IMR-90 (cell line): ENCODE measurements at regions not wholly inside any gene's neighbourhood (a gene's known extent, or its start where the extent isn't known, plus 50 kb on each side); places are given as distances from the start of the nearest gene placed in this dataset.

Experiments
- ATAC-seq: fragments of 200-7000 bp; cut with Tn5 transposase; 2 replicates; pipeline ENCODE4 v1.9.1; 2020; ENCODE audit warnings: low read depth, mild to moderate bottlenecking, moderate library complexity
- BruUV-seq: library from RNA; stranded (reverse); fragments of 400-500 nt; replicated peaks from 2 replicates; lab custom pipeline; 2021; lab: Mats Ljungman, UMichigan
- CTCF ChIA-PET: fragments of 300-600 bp; formaldehyde crosslinking; extraction: SDS; loops from one replicate; lab custom pipeline; 2021; ENCODE audit warnings: antibody characterized with exemption; lab: Yijun Ruan, JAX
- POLR2A ChIA-PET: fragments of 300-600 bp; sonication (Branson Sonifier 250); formaldehyde crosslinking; loops from one replicate; lab custom pipeline; 2022; ENCODE audit warnings: antibody characterized with exemption; ENCODE audit not compliant: unreplicated experiment; lab: Charles Lee
- DNase-seq: peaks from one replicate; pipeline ENCODE4 v3.0.0; 2013
- H2AFZ ChIP-seq: replicated peaks from 2 replicates; pipeline ENCODE3; 2013; ENCODE audit warnings: low read length, mild to moderate bottlenecking; ENCODE audit not compliant: poor library complexity
- H2AK5ac ChIP-seq: 2 replicates; pipeline ENCODE4 v1.6.1; 2013; ENCODE audit warnings: low read depth, low read length, inconsistent platforms
- H2AK9ac ChIP-seq: replicated peaks from 2 replicates; pipeline ENCODE3; 2013; ENCODE audit warnings: mild to moderate bottlenecking, low read depth, low read length, moderate library complexity; ENCODE audit not compliant: poor library complexity
- H2BK120ac ChIP-seq: 2 replicates; pipeline ENCODE4 v1.6.1; 2013; ENCODE audit warnings: low read depth, low read length, inconsistent platforms
- H2BK15ac ChIP-seq: 3 replicates; pipeline ENCODE4 v1.6.1; 2013; ENCODE audit warnings: low read depth, low read length, inconsistent platforms
- H2BK20ac ChIP-seq: 2 replicates; pipeline ENCODE4 v1.6.1; 2013; ENCODE audit warnings: low read depth, mild to moderate bottlenecking, inconsistent platforms, low read length, moderate library complexity
- H2BK5ac ChIP-seq: 2 replicates; pipeline ENCODE4 v1.6.1; 2013; ENCODE audit warnings: mild to moderate bottlenecking, low read depth, low read length, inconsistent platforms; ENCODE audit not compliant: poor library complexity, severe bottlenecking
- H3K14ac ChIP-seq: replicated peaks from 2 replicates; pipeline ENCODE4 v1.6.1; 2013; ENCODE audit warnings: low read depth, low read length, inconsistent platforms
- H3K18ac ChIP-seq: 2 replicates; pipeline ENCODE4 v1.6.1; 2013; ENCODE audit warnings: low read depth, low read length, control low read depth
- H3K23ac ChIP-seq: 2 replicates; pipeline ENCODE4 v1.6.1; 2013; ENCODE audit warnings: low read depth, low read length, inconsistent platforms
- H3K27ac ChIP-seq: 2 replicates; pipeline ENCODE4 v1.5.1; 2013; ENCODE audit warnings: mild to moderate bottlenecking, control low read depth, low read length; ENCODE audit not compliant: insufficient read depth
- H3K27me3 ChIP-seq: 2 replicates; pipeline ENCODE4 v1.6.1; 2013; ENCODE audit warnings: low read length; ENCODE audit not compliant: control insufficient read depth, insufficient read depth
- H3K36me3 ChIP-seq: 2 replicates; pipeline ENCODE4 v1.6.1; 2013; ENCODE audit warnings: low read length, mixed read lengths; ENCODE audit not compliant: control insufficient read depth, insufficient read depth
- H3K4ac ChIP-seq: 2 replicates; pipeline ENCODE4 v1.6.1; 2013; ENCODE audit warnings: low read depth, low read length, inconsistent platforms
- H3K4me1 ChIP-seq: 2 replicates; pipeline ENCODE4 v1.6.1; 2013; ENCODE audit warnings: low read length, mixed read lengths; ENCODE audit not compliant: control insufficient read depth, insufficient read depth
- H3K4me2 ChIP-seq: 2 replicates; pipeline ENCODE4 v1.6.1; 2013; ENCODE audit warnings: low read depth, mild to moderate bottlenecking, control low read depth, low read length, moderate library complexity
- H3K4me3 ChIP-seq: 2 replicates; pipeline ENCODE4 v1.5.1; 2013; ENCODE audit warnings: low read depth, mild to moderate bottlenecking, control low read depth, low read length, moderate library complexity; ENCODE audit not compliant: insufficient read depth
- H3K56ac ChIP-seq: 2 replicates; pipeline ENCODE4 v1.6.1; 2013; ENCODE audit warnings: low read length, inconsistent platforms; ENCODE audit not compliant: insufficient read depth; ENCODE audit errors: extremely low read depth
- H3K79me1 ChIP-seq, 2 experiments: 2 replicates each; pipeline ENCODE4 v1.6.1; 2013; ENCODE audit warnings: low read length in 2 of 2, inconsistent platforms in 1 of 2, low read depth in 1 of 2
- H3K9ac ChIP-seq: 2 replicates; pipeline ENCODE4 v1.6.1; 2013; ENCODE audit warnings: low read depth, low read length, control low read depth
- H3K9me1 ChIP-seq: 2 replicates; pipeline ENCODE4 v1.6.1; 2013; ENCODE audit warnings: low read length, inconsistent platforms; ENCODE audit not compliant: insufficient read depth
- H3K9me3 ChIP-seq: 2 replicates; pipeline ENCODE4 v1.6.1; 2013; ENCODE audit warnings: low read length; ENCODE audit not compliant: control insufficient read depth, insufficient read depth
- H4K20me1 ChIP-seq: 2 replicates; pipeline ENCODE4 v1.6.1; 2013; ENCODE audit warnings: low read length, inconsistent platforms; ENCODE audit not compliant: insufficient read depth
- H4K5ac ChIP-seq: 2 replicates; pipeline ENCODE4 v1.6.1; 2013; ENCODE audit warnings: mild to moderate bottlenecking, low read depth, low read length, control low read depth
- H4K8ac ChIP-seq, 2 experiments: 2 replicates each; pipeline ENCODE4 v1.6.1; 2013; ENCODE audit warnings: low read depth in 2 of 2, low read length in 2 of 2, control low read depth in 1 of 2, inconsistent platforms in 1 of 2
- H4K91ac ChIP-seq: 2 replicates; pipeline ENCODE4 v1.6.1; 2013; ENCODE audit warnings: low read depth, low read length, inconsistent platforms; ENCODE audit not compliant: insufficient read depth
- CEBPB ChIP-seq: IDR thresholded peaks from 2 replicates; pipeline ENCODE4 v1.6.1; 2012; ENCODE audit warnings: low read depth, low read length, improper control_type of control experiment
- RCOR1 ChIP-seq: IDR thresholded peaks from 2 replicates; pipeline ENCODE4 v1.6.1; 2012; ENCODE audit warnings: mild to moderate bottlenecking, low read length, improper control_type of control experiment; ENCODE audit not compliant: insufficient replicate concordance
- WGBS, 2 experiments: methylation state at CpG; one replicate each; pipeline versions ENCODE4 v1.1.5 to v1.1.7; 2013; ENCODE audit warnings: missing lambda C conversion rate in 2 of 2; ENCODE audit not compliant: insufficient read length in 1 of 2; ENCODE audit errors: extremely low coverage in 2 of 2; 5-methylcytosine and 5-hydroxymethylcytosine counted together
- dilution Hi-C: fragments of 300-500 bp; cut with HindIII; formaldehyde crosslinking; loops from one replicate; pipeline ENCODE4 v1.14.3; 2018; ENCODE audit warnings: low sequenced_read_pairs; ENCODE audit not compliant: unreplicated experiment
- in situ Hi-C: fragments of 300-500 bp; cut with MboI; formaldehyde crosslinking; loops from 3 replicates; pipeline ENCODE4 v1.14.3; 2019; ENCODE audit warnings: low sequenced_read_pairs, inconsistent platforms, mixed read lengths
- intact Hi-C: fragments of 100-400 bp; cut with micrococcal nuclease; formaldehyde crosslinking; loops from 2 replicates; pipeline ENCODE4 v1.10.0; 2022

GRCh38 chr12:87254381-87255030 is 774.7 kb downstream of the C12orf50 start:
- no peak overlapping the region for H2AK9ac ChIP-seq
- H3K9me1 ChIP-seq, result no peaks in the 10 kb centered on the region
- H3K36me3 ChIP-seq, result no peaks in the 10 kb centered on the region
- intact Hi-C loops (no loop called here), in situ Hi-C loops (no loop called here), dilution Hi-C loops (no loop called here)
- no peaks in the 10 kb centered on the region for H4K20me1 ChIP-seq
- H3K4me1 ChIP-seq, result no peaks in the 10 kb centered on the region
- no peak overlapping the region for H3K56ac ChIP-seq
- no peak overlapping the region for H3K4me2 ChIP-seq
- CTCF ChIA-PET, result no interaction called here
- H2BK5ac ChIP-seq, result no peak overlapping the region
- no peak overlapping the region for H2AK5ac ChIP-seq
- ATAC-seq, result no peak
- no peak overlapping the region for H3K4me3 ChIP-seq
- H4K5ac ChIP-seq, result no peak overlapping the region
- no peak overlapping the region for H2AFZ ChIP-seq
- no peak overlapping the region for H2BK120ac ChIP-seq
- H3K79me1 ChIP-seq, result no peaks in the 10 kb centered on the region
- H3K4ac ChIP-seq, result no peak overlapping the region
- no peak overlapping the region for H3K18ac ChIP-seq
- WGBS, 2 experiments, result no CpG with 5 or more reads among the region's 2 CpGs
- DNase-seq, result no peak
- H3K27ac ChIP-seq, result no peak overlapping the region
- no peak overlapping the region for H3K9ac ChIP-seq
- H3K9me3 ChIP-seq, result no peaks in the 10 kb centered on the region
- BruUV-seq, result no TSS peak
- POLR2A ChIA-PET, result no interaction called here
- no peak overlapping the region for H3K23ac ChIP-seq
- H4K91ac ChIP-seq, result no peak overlapping the region
- TF ChIP-seq CEBPB (no peak), RCOR1 (no peak)
- no peak overlapping the region for H2BK15ac ChIP-seq
- H4K8ac ChIP-seq, result no peak overlapping the region
- no peaks in the 10 kb centered on the region for H3K27me3 ChIP-seq
- no peak overlapping the region for H3K14ac ChIP-seq
- no peak overlapping the region for H2BK20ac ChIP-seq
